Right cardiac atrium (tissue), 5 donors: ENCODE measurements at regions not wholly inside any gene's neighbourhood (a gene's known extent, or its start where the extent isn't known, plus 50 kb on each side); places are given as distances from the start of the nearest gene placed in this dataset.
A peak's percentile ranks its signal among the peaks of the same experiment; 100 is the strongest.

Experiments
- ATAC-seq, 2 donors: fragments of 200-7000 bp; cut with Tn5 transposase; one replicate each; pipeline versions ENCODE4 v1.8.0 to v1.9.1; 2020; ENCODE audit warnings: moderate library complexity in 2 of 2, mild to moderate bottlenecking in 1 of 2
- DNase-seq, 3 donors: peaks; one replicate each; pipeline ENCODE4 v3.0.0-alpha.2; 2020
- H3K27ac ChIP-seq: one replicate; pipeline ENCODE4 v1.5.1; 2013; ENCODE audit warnings: mild to moderate bottlenecking, low read length, control low read depth, moderate library complexity
- H3K27me3 ChIP-seq: one replicate; pipeline ENCODE4 v1.6.1; 2013; ENCODE audit not compliant: control insufficient read depth, insufficient read depth
- H3K4me1 ChIP-seq: one replicate; pipeline ENCODE4 v1.6.1; 2013; ENCODE audit warnings: low read length; ENCODE audit not compliant: control insufficient read depth, insufficient read depth
- H3K4me3 ChIP-seq: one replicate; pipeline ENCODE4 v1.5.1; 2013; ENCODE audit warnings: low read length, control low read depth
- H3K9me3 ChIP-seq: one replicate; pipeline ENCODE4 v1.6.1; 2013; ENCODE audit warnings: low read length; ENCODE audit not compliant: control insufficient read depth
- WGBS: extraction: QIAGEN DNeasy Blood & Tissue Kit; methylation state at CpG from one replicate; pipeline ENCODE4 v1.1.7; 2013; 5-methylcytosine and 5-hydroxymethylcytosine counted together
- intact Hi-C, 4 donors: fragments of 100-400 bp; cut with DNase I; formaldehyde crosslinking; loops; one replicate each; pipeline versions ENCODE4 v1.11.0 to v1.14.0; 2022 to 2023
- donor health status: healthy with polysubstance abuse.
- donor health status: DM: no; HTN: yes; CAD: no.
- donor health status: DM: no; HTN: no; CAD: no.
- donor health status: DM: no; HTN: yes; CAD: no; lungs with severe emphysema.
- donor health status: DM: yes; HTN: yes; CAD: no.

DNA sequence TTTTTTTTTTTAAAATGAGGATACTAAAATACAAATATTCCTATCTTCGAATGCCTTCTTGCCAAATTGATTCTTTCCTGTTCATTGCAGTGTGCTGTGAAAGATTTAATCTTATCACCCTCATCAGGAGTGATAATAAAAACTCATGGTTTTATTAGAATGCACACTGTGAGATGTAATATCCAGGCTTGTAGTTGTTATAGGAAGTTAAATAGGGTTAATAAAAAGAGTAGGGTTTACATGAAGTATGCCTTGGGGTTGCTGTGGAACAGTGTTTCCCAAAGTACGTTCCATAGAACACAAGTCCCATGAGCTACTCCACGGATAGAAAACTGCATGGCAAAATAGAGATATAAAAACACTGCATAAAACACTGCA, 191.9 kb downstream of the SPP2 start:
- Histone ChIP-seq H3K27me3 (no peaks in the 10 kb centered on the region), H3K4me1 (no peaks in the 10 kb centered on the region), H3K9me3 (no peaks in the 10 kb centered on the region), H3K27ac (no peak overlapping the region), H3K4me3 (no peak overlapping the region)
- DNase-seq (no peak), ATAC-seq (no peak)
- WGBS, result 73% methylated on average over 3 of the region's 3 CpGs
- intact Hi-C loops, result no loop called here

DNA sequence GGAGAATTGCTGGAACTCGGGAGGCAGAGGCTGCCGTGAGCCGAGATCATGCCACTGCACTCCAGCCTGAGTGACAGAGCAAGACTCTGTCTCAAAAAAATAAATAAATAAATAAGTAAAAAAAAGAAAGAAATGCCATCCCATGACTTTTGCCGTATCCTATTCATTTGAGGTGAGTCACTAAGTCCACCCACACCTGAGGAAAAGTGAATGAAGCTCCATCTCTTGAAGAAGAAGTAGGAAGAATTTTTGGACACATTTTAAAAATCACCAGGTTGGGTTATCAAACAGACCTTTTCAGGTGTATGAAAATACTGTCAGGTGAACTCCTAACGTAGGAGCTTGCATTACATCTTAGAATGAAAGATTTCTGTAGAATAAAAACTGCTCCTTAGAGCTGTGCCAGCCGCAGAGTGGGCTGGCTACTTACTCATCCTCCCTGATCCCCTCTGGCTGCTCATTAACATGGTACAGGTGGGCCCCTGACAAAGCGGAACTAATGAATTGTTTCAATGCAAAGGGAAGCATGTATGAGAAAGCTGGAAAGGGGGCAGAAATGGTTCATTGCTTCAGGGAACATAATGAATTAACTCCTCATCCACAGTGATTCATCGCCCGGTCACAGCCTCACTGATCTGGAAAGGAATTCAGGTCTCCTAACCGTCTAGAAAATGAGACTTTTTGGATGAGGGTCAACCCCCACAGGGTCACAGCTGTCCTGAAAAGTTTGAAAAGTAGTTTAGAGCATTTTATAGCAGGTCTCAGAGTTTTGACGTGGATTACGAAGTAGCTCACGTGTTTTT, 191.4 kb downstream of the SPP2 start:
- Histone ChIP-seq H3K27me3 (no peaks in the 10 kb centered on the region), H3K4me3 (no peak overlapping the region), H3K9me3 (no peaks in the 10 kb centered on the region), H3K4me1 (no peaks in the 10 kb centered on the region), H3K27ac (no peak overlapping the region)
- WGBS, result 86% methylated on average over 13 of the region's 13 CpGs
- no peak for DNase-seq
- no peak for ATAC-seq
- intact Hi-C loops, result no loop called here

DNA sequence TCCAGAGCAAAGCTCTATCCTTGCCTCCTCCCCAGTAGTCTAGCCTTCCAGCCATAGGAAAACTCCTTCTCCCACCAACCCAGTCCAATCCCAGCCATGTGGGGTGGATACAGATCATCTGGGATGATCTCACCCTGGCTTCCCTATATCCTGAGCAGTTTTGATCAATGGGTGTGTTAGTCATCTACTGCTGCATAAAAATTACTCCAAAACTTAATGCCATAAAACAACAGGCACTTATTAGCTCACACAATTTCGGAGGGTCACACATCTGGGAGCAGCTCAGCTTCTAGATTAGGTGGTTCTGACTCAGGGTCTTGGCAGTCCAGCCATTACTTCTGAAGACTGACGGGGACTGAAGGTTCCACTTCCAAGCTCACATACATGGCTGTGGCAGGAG, 190.4 kb downstream of the SPP2 start:
- H3K27me3 ChIP-seq, result no peaks in the 10 kb centered on the region
- ATAC-seq, result no peak
- H3K4me1 ChIP-seq, result no peaks in the 10 kb centered on the region
- WGBS, result 77% methylated on average over 2 of the region's 2 CpGs
- no peaks in the 10 kb centered on the region for H3K9me3 ChIP-seq
- intact Hi-C loops, result no loop called here
- no peak for DNase-seq
- no peak overlapping the region for H3K27ac ChIP-seq
- H3K4me3 ChIP-seq, result no peak overlapping the region

- Histone ChIP-seq H3K27me3 (no peaks in the 10 kb centered on the region), H3K9me3 (no peaks in the 10 kb centered on the region), H3K4me1 (no peaks in the 10 kb centered on the region), H3K27ac (no peak overlapping the region), H3K4me3 (no peak overlapping the region)
- intact Hi-C loops, result no loop called here
- ATAC-seq (no peak), DNase-seq (no peak)
Observed at GRCh38 chr2:234235191-234235590, 184.7 kb downstream of the SPP2 start.

DNA sequence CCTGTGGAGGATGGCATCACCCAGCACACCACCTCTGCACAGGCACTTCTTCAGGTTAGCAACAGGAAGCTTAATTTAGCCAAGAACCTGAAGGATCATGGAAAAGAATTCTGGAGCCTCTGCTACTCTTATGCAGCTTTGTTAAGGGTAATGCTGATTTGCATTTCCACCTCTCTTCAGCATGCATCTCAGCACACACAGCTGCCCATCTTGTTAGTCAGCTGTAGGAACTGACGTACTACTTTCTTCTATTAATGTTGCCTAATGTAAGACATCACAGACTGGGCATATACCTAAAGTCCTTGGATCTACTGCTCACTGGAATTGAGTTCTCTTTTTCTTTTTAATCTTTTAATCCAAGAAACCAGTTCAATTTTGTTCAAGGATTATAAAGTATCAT, 181.0 kb downstream of the SPP2 start:
- Histone ChIP-seq H3K4me3 (no peak overlapping the region), H3K4me1 (no peaks in the 10 kb centered on the region), H3K9me3 (no peaks in the 10 kb centered on the region), H3K27me3 (no peaks in the 10 kb centered on the region), H3K27ac (no peak overlapping the region)
- intact Hi-C loops, result no loop called here
- WGBS, result 75% methylated on average over 1 of the region's 1 CpG
- DNase-seq (no peak), ATAC-seq (no peak)

GRCh38 chr2:234219046-234219310, 168.5 kb downstream of the SPP2 start:
- H3K27ac ChIP-seq, result no peak overlapping the region
- no peaks in the 10 kb centered on the region for H3K4me1 ChIP-seq
- ATAC-seq (no peak), DNase-seq (no peak)
- no peak overlapping the region for H3K4me3 ChIP-seq
- H3K9me3 ChIP-seq, result no peaks in the 10 kb centered on the region
- no peaks in the 10 kb centered on the region for H3K27me3 ChIP-seq
- WGBS, result 85% methylated on average over 4 of the region's 4 CpGs
- intact Hi-C loops, result no loop called here

DNA sequence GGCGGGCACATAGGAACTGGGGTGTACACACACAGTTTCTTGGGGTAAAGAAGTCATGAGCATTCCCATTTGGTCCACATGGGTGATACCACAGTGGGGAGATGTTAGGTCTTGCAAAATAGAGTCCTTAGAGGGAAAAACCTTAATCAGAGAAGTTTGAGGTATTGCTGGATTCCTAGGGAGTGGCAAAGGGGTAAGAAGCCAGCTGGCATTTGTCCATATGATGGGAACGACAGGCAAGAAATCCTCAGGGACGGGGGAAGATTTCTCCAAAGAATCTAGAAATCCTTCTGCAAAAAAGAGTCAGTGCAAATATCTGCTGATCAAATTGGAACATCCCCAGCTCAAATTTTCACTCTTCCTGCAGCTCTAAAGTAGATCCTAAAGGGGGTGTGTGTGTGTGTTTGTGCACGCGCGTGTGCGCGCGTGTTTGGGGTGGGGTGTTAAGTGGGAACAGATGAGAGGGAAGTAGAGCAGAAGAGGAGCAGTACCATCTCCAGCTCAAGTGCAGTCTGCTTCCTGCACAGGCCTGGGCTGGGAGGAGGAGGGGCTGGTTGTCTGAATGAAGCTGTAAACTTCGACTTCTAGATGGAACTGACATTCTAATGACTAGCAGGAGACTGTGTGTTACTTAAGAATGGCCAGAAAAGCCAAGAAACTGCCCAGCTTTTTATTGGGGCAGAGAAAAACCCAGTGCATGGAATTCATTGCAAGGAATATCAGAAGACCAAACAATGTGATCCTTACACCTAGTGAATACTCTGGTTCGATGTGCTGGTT, 168.0 kb downstream of the SPP2 start:
- Histone ChIP-seq H3K4me1 (no peaks in the 10 kb centered on the region), H3K9me3 (no peaks in the 10 kb centered on the region), H3K27ac (no peak overlapping the region), H3K4me3 (no peak overlapping the region), H3K27me3 (no peaks in the 10 kb centered on the region)
- ATAC-seq (no peak), DNase-seq (no peak)
- intact Hi-C loops, result no loop called here
- 50% methylated on average over 11 of the region's 11 CpGs for WGBS

GRCh38 chr2:234212534-234212933, 162.0 kb downstream of the SPP2 start:
- no peak overlapping the region for H3K4me3 ChIP-seq
- intact Hi-C loops, result no loop called here
- no peak for DNase-seq
- no peaks in the 10 kb centered on the region for H3K27me3 ChIP-seq
- H3K4me1 ChIP-seq, result peaks cover 3% of the 10 kb centered on the region
- H3K27ac ChIP-seq, result no peak overlapping the region
- 71% methylated on average over 8 of the region's 8 CpGs for WGBS
- H3K9me3 ChIP-seq, result no peaks in the 10 kb centered on the region
- peak; percentile 45 to 61 for ATAC-seq

DNA sequence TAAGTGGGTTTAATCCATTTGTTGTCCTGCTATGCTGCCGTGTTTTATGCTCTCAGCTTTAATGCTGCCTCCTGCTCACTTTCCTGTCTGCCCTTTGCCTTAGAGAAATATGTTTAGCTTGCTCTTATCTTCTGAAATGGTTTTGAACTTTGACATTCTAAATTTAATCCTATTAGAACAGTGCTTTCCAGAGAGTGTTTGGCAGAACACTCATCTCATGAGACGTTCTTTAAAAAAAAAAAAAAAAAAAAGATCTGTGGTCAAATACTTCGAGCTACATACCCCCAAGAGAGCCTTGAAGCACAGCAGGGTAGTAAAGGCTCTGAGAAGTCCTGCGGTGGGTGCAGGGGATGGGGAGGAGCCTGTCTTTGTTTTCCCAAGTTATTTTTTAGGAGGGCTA, 161.3 kb downstream of the SPP2 start:
- Histone ChIP-seq H3K4me1 (peaks cover 3% of the 10 kb centered on the region), H3K27ac (no peak overlapping the region), H3K4me3 (no peak overlapping the region), H3K27me3 (no peaks in the 10 kb centered on the region), H3K9me3 (no peaks in the 10 kb centered on the region)
- ATAC-seq (peak in 1 of 2 donors; percentile 26), DNase-seq (no peak)
- intact Hi-C loops, result no loop called here
- WGBS, result 23% methylated on average over 4 of the region's 4 CpGs

DNA sequence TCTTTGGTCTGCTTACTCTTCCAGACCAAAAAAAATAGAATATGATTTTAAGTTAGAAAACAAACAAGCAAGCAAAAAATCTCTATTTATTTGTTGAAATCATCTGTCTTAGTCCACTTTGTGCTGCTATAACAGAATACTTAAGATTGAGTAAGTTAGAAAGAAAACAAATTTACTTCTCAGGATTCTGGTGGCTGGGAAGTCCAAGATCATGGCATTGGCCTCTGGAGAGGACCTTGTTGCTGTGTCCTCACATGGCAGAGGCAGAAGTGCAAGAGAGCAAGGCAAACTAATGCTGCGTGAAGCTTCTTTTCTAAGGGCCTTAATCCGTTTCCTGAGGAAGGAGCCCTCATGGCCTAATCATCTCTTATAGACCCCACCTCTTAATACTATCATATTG, 156.2 kb downstream of the SPP2 start:
- intact Hi-C loops, result no loop called here

DNA sequence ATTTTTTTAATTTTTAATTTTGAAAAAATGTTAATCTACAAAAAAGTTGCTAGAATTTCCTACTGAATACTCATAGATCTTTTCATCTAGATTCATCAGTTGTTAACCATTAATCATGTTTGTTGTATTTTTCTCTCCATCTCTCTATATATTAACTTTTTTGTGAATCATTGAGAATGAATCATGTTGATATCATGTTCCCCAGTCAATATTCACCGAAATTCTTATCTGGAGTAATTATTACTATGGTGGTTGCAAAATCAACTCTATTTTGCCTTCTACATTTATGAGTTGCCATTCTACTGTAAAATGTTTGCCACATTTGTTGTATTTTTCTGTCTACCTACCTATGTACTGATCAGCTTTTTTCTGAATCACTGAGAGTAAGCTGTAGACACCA, 154.0 kb downstream of the SPP2 start:
- WGBS, result 93% methylated on average over 1 of the region's 1 CpG
- Histone ChIP-seq H3K9me3 (no peaks in the 10 kb centered on the region), H3K4me3 (no peak overlapping the region), H3K27ac (no peak overlapping the region), H3K4me1 (no peaks in the 10 kb centered on the region), H3K27me3 (no peaks in the 10 kb centered on the region)
- DNase-seq (no peak), ATAC-seq (no peak)
- intact Hi-C loops, result no loop called here

More for the DNA sequence above, 156.2 kb downstream of the SPP2 start:
- no peak for ATAC-seq
- H3K27me3 ChIP-seq, result no peaks in the 10 kb centered on the region
- no peak for DNase-seq
- no peaks in the 10 kb centered on the region for H3K4me1 ChIP-seq
- no peaks in the 10 kb centered on the region for H3K9me3 ChIP-seq
- WGBS, result 88% methylated on average over 2 of the region's 2 CpGs
- no peak overlapping the region for H3K4me3 ChIP-seq
- H3K27ac ChIP-seq, result no peak overlapping the region
